Calu3 (cell line): ENCODE measurements at regions not wholly inside any gene's neighbourhood (a gene's known extent, or its start where the extent isn't known, plus 50 kb on each side); places are given as distances from the start of the nearest gene placed in this dataset.
"Not testable (repeated sequence)": the region's sequence is repeated elsewhere in the genome, so short reads cannot be mapped to it uniquely, and the experiment has no call there.

ENCODE experiments used
- BruUV-seq: library from RNA; stranded (reverse); fragments of 400-500 nt; replicated peaks from 2 replicates; lab custom pipeline; 2021; lab: Mats Ljungman, UMichigan
- CTCF ChIA-PET: fragments of 300-600 bp; sonication (Branson Sonifier 250); formaldehyde crosslinking; loops from one replicate; lab custom pipeline; 2022; ENCODE audit warnings: antibody characterized with exemption; lab: Charles Lee
- DNase-seq: peaks from one replicate; pipeline ENCODE4 v3.0.0; 2022
- H3K27ac Mint-ChIP-seq: one replicate; pipeline ENCODE4 v1.8.0; 2022; ENCODE audit warnings: mixed read lengths; ENCODE audit not compliant: unreplicated experiment
- H3K27me3 Mint-ChIP-seq: one replicate; pipeline ENCODE4 v1.8.0; 2022; ENCODE audit warnings: mixed read lengths; ENCODE audit not compliant: unreplicated experiment
- H3K36me3 Mint-ChIP-seq: one replicate; pipeline ENCODE4 v1.8.0; 2022; ENCODE audit warnings: mild to moderate bottlenecking, moderate library complexity, mixed read lengths; ENCODE audit not compliant: insufficient read depth, unreplicated experiment
- H3K4me1 Mint-ChIP-seq: one replicate; pipeline ENCODE4 v1.8.0; 2022; ENCODE audit warnings: mild to moderate bottlenecking, low read depth, mixed read lengths; ENCODE audit not compliant: unreplicated experiment
- H3K4me3 Mint-ChIP-seq: one replicate; pipeline ENCODE4 v1.8.0; 2022; ENCODE audit warnings: mild to moderate bottlenecking, low read depth, moderate library complexity, mixed read lengths; ENCODE audit not compliant: unreplicated experiment
- H3K9me3 Mint-ChIP-seq: one replicate; pipeline ENCODE4 v1.8.0; 2022; ENCODE audit warnings: low read depth, mixed read lengths; ENCODE audit not compliant: unreplicated experiment
- CTCF ChIP-seq: fragments of 200-600 bp; IDR thresholded peaks from one replicate; pipeline ENCODE4 v1.8.0; 2022; ENCODE audit warnings: antibody characterized with exemption; ENCODE audit not compliant: unreplicated experiment
- intact Hi-C: fragments of 100-400 bp; cut with micrococcal nuclease; formaldehyde crosslinking; loops from one replicate; pipeline ENCODE4 v1.10.0; 2022; ENCODE audit not compliant: unreplicated experiment

- Mint-ChIP-seq H3K36me3 (peaks cover 5% of the 10 kb centered on the region), H3K27me3 (peaks cover 23% of the 10 kb centered on the region), H3K4me1 (no peaks in the 10 kb centered on the region), H3K27ac (no peak overlapping the region), H3K9me3 (peaks cover 8% of the 10 kb centered on the region), H3K4me3 (no peak overlapping the region)
- CTCF ChIA-PET, result no interaction called here
- BruUV-seq, result no TSS peak
- no peak for DNase-seq
- no peak for TF ChIP-seq CTCF
- intact Hi-C loops, result no loop called here
These were observed 64.8 kb upstream of the SLC1A4 start for GRCh38 chr2:64924170-64924934.

- H3K4me3 Mint-ChIP-seq, H3K9me3 Mint-ChIP-seq, H3K27ac Mint-ChIP-seq, H3K36me3 Mint-ChIP-seq, intact Hi-C loops, BruUV-seq, H3K4me1 Mint-ChIP-seq, DNase-seq: not testable (repeated sequence)
- H3K27me3 Mint-ChIP-seq, result peaks cover 41% of the 10 kb centered on the region
- CTCF ChIA-PET, result interaction anchor here (0.6 kb wide), 1 partner anchor 116 kb away, joined by 3 read pairs; no protein-coding TSS in a partner anchor
These were observed 63.1 kb upstream of the SLC1A4 start for GRCh38 chr2:64925930-64926722.

GRCh38 chr2:64928813-64929212 lies 60.4 kb upstream of the SLC1A4 start:
- CTCF ChIA-PET, result no interaction called here
- no peak for TF ChIP-seq CTCF

GRCh38 chr2:64929333-64929732 lies 59.9 kb upstream of the SLC1A4 start:
- intact Hi-C loops, result no loop called here
- no peaks in the 10 kb centered on the region for H3K36me3 Mint-ChIP-seq
- no TSS peak for BruUV-seq
- peaks cover 8% of the 10 kb centered on the region for H3K9me3 Mint-ChIP-seq
- DNase-seq, result no peak
- no peak overlapping the region for H3K27ac Mint-ChIP-seq
- no peak overlapping the region for H3K4me3 Mint-ChIP-seq
- CTCF ChIA-PET, result no interaction called here
- peaks cover 62% of the 10 kb centered on the region for H3K27me3 Mint-ChIP-seq
- H3K4me1 Mint-ChIP-seq, result no peaks in the 10 kb centered on the region
- no peak for TF ChIP-seq CTCF

More at GRCh38 chr2:64928813-64929212, 60.4 kb upstream of the SLC1A4 start:
- H3K9me3 Mint-ChIP-seq, result peaks cover 8% of the 10 kb centered on the region
- intact Hi-C loops, result no loop called here
- no TSS peak for BruUV-seq
- H3K4me3 Mint-ChIP-seq, result no peak overlapping the region
- no peaks in the 10 kb centered on the region for H3K4me1 Mint-ChIP-seq
- no peak overlapping the region for H3K27ac Mint-ChIP-seq
- peaks cover 4% of the 10 kb centered on the region for H3K36me3 Mint-ChIP-seq
- no peak for DNase-seq
- H3K27me3 Mint-ChIP-seq, result peaks cover 61% of the 10 kb centered on the region
